CD4-positive, alpha-beta T cell treated with Interleukin-21 for 1 hour (primary cell): ENCODE measurements at regions not wholly inside any gene's neighbourhood (a gene's known extent, or its start where the extent isn't known, plus 50 kb on each side); places are given as distances from the start of the nearest gene placed in this dataset.

Source experiments
- DNase-seq: peaks from one replicate; pipeline ENCODE4 v3.0.0-alpha.2; 2020

GRCh38 chr9:3732077-3733038, 206.6 kb upstream of the RFX3 start:
- peak; percentile 62 for DNase-seq

GRCh38 chr9:3730511-3730922, 204.7 kb upstream of the RFX3 start:
- no peak for DNase-seq

- DNase-seq = no peak
Measured at GRCh38 chr9:3721096-3721495, 195.3 kb upstream of the RFX3 start.

- no peak for DNase-seq
Measured at GRCh38 chr9:3719286-3719685, 193.5 kb upstream of the RFX3 start.

GRCh38 chr9:3716415-3716814, 190.6 kb upstream of the RFX3 start:
- no peak for DNase-seq

GRCh38 chr9:3708751-3709150, 182.9 kb upstream of the RFX3 start:
- no peak for DNase-seq

GRCh38 chr9:3704890-3705289, 179.1 kb upstream of the RFX3 start:
- DNase-seq = no peak

GRCh38 chr9:3700772-3701171, 175.0 kb upstream of the RFX3 start:
- no peak for DNase-seq

- no peak for DNase-seq
Measured at GRCh38 chr9:3699883-3700282, 174.1 kb upstream of the RFX3 start.

GRCh38 chr9:3698531-3698930, 172.7 kb upstream of the RFX3 start:
- DNase-seq = no peak

GRCh38 chr9:3698076-3698475, 172.3 kb upstream of the RFX3 start:
- no peak for DNase-seq

- DNase-seq = no peak
Measured at GRCh38 chr9:3696368-3696767, 170.6 kb upstream of the RFX3 start.

- no peak for DNase-seq
Measured at GRCh38 chr9:3692606-3693005, 166.8 kb upstream of the RFX3 start.

- DNase-seq = no peak
Measured at GRCh38 chr9:3689555-3689954, 163.8 kb upstream of the RFX3 start.

GRCh38 chr9:3687145-3687544, 161.3 kb upstream of the RFX3 start:
- no peak for DNase-seq

GRCh38 chr9:3682186-3682585, 156.4 kb upstream of the RFX3 start:
- DNase-seq = no peak

GRCh38 chr9:3677541-3677940, 151.7 kb upstream of the RFX3 start:
- no peak for DNase-seq

GRCh38 chr9:3676766-3677165, 151.0 kb upstream of the RFX3 start:
- DNase-seq = no peak

- no peak for DNase-seq
Measured at GRCh38 chr9:3675946-3676345, 150.1 kb upstream of the RFX3 start.

GRCh38 chr9:3674561-3674960, 148.8 kb upstream of the RFX3 start:
- DNase-seq = no peak

GRCh38 chr9:3672399-3672798, 146.6 kb upstream of the RFX3 start:
- no peak for DNase-seq

GRCh38 chr9:3664044-3664443, 138.2 kb upstream of the RFX3 start:
- no peak for DNase-seq

- DNase-seq = no peak
Measured at GRCh38 chr9:3662671-3663070, 136.9 kb upstream of the RFX3 start.

GRCh38 chr9:3660936-3661335, 135.1 kb upstream of the RFX3 start:
- no peak for DNase-seq

GRCh38 chr9:3659647-3660046, 133.8 kb upstream of the RFX3 start:
- DNase-seq = no peak
